Stimulated activated naive CD4-positive, alpha-beta T cell (primary cell): ENCODE measurements at regions not wholly inside any gene's neighbourhood (a gene's known extent, or its start where the extent isn't known, plus 50 kb on each side); places are given as distances from the start of the nearest gene placed in this dataset.

ENCODE experiments used
- DNase-seq, 6 experiments: peaks; one replicate each; lab custom pipeline; 2025; lab: John Stamatoyannopoulos, UW

DNA sequence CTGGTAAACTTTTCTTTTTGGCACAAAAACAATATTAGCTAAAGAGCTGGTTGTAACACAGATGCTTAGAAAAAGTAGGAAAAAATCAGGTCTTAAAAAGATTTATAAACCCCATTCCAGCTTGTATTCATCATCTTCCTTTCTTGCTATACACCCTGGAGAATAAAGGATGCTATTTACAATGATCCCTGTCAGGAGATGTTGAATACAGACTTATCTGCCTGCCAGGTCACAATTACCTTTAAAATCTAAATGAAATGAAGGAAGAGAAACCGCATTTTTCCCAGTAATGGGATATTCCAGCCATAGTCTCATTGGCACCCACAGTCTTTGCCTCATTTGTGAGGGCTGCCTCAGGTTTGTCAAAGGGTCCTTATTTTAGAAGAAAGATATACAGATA lies 394.1 kb upstream of the WWC1 start:
- no peak for DNase-seq

DNA sequence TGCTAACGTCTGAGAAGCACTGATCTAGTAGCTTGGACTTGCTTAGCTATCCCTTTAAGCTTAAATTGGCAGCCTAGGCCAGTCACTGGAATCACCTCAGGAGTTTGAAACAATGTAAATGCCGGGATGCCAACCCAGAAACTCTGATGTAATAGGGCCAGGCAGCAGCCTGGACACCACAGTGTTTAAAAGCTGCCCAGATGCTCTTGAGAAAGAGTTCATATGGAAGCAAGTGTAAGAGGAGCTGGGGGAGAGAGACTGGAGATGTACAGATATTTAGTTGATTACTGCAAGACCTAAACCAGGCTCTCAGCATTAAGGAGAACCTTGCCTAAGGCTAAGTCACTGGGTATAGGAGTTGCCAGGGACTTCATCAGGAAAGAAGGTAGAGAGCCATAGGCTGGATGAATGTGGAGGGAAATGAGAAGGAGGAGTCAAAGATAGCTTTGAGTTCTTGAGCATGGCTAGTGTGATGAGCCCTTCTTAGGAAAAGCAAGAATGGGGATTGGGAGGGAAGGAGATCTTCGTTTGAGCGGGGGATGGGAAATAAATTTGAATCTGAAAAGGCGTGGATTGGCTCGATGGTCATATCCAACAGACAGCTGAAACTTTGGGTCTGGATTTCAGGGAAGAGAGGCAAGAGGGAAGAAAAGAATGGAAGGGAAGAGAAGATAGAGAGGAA lies 392.9 kb upstream of the WWC1 start:
- no peak for DNase-seq

DNA sequence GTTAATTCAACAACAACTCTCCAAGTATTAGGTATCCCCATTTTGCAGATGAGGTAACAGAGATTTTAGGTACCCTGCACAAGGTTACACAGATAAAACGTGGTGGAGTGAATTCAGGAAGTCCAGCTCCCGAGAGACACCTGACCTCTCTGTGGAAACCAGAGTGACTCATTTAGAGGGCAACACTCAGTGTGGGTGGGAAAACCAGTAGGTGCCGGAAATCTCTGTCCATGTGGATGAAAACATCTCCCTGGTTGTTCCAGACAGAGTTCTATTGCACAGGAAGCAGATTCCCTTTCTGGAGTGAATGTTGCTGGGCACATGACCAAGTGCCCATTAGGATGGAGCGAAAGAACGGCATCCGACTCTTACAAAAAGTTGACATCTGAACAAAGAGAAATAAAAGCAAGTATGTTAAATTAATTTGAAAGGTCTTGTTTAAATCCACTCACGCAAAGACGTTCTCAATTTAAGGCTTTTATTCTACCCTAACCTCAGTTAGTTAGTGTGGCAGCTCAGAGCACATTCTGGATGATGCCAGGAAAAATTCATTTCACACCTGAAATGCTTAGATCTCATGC lies 391.9 kb upstream of the WWC1 start:
- DNase-seq: no peak

DNA sequence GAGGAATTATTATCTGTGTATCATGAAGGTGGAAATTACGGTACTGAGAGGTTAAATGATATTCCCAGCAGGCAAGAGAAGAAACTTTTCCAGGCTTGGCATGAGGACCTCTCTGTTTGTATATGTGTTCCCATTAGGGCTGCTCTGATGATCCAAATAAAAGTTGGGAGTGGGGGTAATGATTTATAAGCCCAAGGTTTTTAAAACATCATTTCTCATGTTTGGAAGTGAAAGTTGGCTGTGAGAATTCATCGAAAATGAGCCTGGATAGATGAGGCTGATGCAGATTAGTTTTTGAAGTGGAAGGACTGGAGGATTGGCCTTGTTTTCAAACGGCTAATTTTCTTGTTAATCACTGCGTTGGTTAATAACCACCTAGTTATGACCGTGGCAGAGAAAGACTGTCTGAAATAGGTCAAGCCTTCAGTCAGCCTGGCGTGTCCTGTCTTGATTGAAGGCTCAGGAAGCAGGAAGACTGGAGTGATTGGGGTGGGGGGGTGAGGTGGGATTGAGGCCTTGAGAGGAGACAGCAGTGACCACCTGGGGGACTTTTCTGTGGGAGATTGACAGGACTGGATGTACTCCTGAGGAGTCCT lies 391.0 kb upstream of the WWC1 start:
- no peak for DNase-seq

DNA sequence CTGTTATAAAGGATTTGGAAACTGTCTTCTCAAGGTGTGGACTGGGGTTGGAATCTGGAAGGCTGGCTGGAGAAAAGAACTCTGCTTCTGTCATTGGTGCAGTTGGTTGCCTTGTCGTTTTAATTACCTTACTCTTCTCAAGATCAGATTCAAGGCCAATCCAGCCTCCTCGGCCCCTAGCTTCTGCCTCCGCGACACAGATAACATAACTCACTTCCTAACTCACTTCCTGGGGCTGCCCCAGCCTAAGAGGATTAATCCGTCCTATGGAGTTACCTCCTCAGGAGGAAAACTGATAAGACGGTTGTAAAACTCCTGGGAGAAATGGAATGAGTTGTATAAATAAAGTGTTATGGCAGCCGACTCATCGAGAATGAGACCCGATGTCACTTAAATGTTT lies 389.1 kb upstream of the WWC1 start:
- no peak for DNase-seq

DNA sequence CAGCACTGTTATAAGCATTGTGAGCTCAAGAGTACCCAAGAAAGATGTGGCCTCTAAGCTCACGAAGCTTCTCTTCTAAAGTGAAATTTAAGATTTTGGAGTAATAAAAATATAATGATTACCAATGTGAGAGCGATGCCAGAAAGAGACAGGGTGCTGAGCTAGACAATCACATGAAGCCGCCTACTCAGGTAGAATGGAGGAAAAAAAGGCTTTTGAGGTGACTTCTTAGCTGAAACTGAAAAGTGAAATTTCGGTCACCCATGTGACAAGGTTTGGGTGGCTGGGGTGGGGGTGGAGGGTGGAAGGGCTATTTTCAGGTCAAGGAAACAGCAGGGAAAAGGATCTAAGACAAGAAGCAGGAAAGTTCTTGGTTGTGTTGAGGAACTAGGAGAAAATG lies 388.2 kb upstream of the WWC1 start:
- no peak for DNase-seq

DNA sequence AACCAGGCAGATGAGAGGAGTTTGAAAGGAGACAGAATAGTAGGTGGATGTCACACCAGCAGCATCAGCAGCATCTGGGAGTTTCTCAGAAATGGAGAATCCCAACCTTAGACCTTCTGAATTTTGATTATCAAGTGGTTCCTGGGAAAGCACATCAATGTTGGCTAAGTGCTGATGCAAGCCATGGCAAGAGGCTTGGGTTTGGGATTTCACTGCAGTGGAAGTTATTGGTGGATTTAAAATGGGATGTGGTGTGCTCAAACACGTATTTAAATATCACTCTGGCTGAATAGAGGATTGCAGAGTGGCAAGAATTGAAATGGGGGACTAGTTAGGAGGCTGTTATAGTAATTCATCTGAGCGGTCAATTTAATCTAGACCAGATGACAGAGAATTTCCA lies 387.8 kb upstream of the WWC1 start:
- DNase-seq: no peak

DNA sequence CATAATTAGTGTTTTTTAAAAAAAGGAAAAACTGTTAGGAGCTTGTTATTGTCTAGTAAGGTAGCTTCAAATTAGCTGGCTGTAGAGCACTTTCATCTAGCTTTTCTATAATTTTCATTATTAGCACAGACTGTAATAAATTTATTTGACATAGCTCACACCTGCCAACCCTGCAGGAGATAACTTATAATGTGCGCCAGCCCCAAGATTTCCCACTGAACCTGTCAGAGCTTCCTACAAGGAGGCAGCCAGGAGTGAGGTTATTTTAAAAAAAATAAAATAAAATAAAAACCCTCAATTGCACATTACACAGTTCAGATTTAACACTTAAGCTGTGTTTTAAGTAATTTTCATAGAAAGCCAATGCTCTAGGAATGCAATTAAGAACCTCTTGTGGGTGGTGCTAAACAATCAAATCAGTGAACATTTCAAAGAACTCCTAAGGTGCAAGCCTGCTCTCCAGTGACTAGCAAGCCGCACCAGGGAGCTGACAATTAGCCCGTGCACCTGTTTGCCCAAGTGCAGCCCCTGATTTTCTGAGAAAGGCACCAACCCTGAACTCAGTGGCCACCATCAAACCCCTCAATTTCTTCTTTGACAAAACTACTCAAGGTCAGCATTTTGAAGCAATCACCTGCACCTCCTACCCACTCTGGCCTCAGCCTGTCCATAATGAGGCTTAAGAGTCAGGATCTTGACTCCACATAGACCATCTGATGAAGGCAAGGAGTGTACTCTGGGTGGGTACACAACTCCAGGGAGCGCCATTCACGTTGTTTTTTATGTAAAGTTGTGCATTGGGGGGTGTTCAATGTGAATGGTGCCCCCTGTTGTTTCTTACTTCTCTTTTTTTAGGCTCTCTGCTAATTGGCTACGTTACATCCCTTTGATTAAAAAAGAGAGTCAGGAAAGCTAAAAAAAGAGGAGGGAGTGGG lies 385.3 kb upstream of the WWC1 start:
- no peak for DNase-seq

DNA sequence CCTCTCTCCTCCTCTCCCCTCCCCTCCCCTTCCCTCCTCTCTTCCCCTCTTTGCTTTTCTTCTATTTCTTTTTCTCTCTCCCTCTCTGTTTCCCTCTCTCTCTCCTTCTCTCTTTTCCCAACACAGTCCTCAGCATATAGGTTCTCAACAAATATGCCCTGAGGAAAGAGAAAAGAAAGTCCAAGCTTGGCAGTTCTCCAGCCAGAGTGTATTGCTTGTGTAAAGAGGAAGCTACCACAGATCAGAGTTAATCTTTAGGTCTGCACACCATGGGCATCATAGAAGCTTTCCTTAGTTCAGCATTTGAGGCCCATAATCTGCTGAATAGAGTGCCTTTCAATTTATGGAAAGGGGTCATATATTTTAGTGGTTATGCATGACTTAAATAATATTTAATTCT lies 382.8 kb upstream of the WWC1 start:
- no peak for DNase-seq

DNA sequence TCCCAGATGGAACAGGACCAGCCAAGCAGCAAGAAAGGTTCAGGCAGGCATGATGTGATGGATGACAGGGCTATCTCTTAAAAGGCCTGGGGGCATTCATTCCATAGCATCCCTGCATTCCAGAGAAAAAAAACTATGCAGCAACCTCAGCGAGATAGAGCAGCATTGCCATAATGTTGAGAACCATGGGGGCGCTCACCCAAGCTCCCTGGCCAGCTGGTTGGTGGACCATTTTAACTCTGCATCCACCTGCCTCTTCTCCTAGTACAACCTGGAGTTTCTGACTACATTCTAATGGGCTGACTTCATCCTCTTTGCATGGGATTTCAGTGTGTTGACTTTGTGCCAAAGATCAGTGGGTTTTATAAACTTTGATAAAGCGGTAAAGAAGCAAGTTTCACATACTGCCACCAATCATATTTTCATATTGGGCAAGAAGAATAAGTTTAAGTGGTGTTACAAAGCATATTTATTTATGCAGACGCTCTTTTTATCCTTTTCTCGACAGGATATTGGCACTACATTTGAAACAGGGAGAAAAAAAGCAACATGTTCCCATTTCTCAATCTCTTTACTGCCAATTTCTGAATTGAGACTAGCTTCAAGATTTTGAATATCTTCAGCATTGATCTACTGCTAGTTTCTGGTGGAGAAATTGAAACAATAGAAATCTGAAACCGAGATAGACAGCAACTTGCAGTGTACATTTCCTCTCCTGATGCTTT lies 378.3 kb upstream of the WWC1 start:
- no peak for DNase-seq

DNA sequence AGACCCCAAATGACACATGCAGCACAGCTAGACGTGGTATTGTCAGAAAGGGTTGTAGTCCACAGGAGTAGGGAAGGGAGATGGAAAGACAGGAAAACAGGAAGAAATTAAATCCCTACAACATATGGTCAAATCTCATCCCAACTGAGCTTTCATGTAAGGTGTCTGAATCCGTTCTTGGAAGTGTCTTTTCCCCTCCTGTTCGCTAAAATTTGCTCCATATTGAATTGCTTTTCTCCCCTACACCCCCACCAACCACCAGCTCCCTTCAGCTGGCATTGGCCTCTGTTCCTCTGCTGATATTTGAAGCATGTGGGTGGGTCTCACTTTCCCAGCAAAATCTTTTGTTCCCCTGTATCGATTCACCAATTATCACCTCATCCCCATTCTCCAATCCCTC lies 376.2 kb upstream of the WWC1 start:
- DNase-seq: no peak

DNA sequence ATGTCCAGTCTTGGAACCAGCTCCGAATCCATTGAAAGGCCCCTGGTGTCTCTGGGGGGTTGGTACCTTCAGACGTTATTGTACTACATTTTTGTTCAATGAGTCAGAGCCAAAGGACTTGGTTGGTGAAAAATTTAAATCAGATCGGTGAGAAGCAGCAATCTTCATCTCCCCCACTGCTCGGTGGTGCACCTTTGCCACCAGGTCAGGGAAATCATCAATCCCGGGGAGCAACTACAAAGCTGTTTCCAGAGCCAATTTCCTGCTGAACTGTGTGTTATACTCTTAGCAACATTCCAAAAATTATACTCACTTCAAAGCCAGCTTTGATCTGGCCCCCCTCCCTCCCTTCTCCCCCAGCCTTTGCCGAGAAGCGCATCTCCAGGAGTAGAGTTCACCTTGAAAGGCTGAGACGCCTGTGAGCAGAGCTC lies 375.2 kb upstream of the WWC1 start:
- no peak for DNase-seq

DNA sequence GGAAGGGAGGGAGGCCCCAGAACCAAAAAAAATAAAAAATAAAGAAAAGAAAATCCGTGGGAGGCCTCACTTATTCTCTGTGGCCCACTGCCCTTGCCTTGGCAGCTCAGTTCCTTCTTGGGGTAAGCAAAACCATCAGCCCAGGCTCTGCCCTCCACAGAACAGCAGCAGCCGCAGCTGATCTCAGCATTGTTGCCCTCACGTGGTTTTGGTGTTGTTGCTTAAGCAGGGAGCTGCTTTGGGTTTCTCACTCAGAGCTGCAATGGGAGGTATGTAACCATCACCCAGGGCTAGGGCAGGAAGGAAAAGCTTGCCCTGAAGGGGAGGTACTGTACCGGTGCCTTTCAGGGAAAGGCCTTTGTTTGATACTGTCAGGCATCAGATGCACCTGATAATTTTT lies 374.7 kb upstream of the WWC1 start:
- DNase-seq: no peak

DNA sequence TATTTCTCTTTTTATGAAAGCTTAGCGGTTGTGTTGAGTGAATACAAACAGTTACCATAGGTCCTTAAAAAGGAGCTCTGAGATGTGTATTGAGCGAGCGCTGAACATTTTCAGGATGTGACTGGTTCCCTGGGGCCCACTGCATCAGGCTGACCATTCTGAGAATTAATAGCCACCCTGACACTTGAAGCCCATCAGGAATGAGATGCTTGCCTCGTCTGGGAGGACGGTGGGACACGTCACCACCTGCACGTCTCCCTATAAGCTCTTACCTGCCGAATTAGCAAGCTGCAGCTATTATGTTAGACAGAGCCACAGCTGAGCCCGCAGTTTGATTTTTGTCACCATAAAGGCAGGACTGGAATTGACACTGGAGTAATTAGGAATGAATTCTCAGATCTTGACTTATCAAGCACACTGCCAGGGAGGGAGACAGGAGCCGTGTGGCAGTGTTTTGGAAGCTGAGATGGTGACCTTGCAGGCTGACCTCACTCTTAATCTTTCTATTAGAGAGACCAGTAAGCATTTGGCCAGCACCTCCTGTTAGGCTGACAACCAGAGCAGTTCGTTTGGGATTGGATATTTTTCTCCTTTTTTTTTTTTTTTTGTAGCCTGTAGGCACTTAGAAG lies 373.1 kb upstream of the WWC1 start:
- DNase-seq: no peak

DNA sequence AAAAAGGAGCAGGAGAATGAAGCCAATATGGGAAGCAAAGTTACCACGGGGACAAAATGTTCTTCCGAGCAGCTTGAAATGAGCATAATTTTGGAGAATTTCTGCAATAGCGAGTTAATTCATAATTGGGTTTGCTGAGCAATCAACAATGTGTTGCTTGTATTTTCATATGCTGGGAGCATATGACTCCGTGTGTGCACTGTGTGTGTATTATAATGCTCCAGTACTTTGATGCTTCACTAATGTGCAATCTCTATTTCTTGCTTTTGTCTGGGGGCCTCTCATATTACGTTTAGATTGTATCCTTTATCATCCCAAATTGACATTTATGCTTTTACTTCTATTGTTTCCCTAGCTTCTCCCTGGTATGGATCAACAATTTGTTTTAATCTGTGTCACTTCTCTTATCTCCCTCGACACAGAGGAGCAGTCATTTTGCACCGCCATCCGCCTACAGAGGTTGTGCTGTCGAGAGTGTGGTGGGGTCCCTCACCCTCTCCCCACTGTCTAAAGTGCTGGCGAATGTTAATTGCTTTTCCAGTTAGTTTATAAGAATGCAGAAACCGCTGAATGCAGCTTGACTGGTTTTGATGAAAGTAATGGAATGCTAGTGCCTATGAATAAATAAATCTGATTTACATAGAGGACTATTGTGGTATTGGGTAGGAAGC lies 372.5 kb upstream of the WWC1 start:
- no peak for DNase-seq

DNA sequence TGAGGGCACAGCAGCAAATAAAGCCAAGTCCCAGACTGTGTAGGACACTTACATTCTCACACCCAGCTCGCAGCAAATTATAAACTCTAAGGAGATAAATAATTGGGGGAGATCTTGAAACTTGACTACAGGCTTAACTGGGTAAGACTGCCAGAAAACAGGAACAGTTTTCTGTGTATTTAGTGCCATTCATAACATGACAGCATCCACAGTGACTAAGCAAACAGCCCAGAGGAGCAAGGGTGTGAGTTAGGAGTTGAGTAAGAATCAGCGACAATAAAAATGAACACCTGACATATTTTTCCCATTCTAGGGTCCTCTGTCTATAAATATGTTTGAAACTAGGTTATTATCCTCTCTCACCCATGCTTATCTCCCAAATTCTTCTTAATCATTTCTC lies 370.9 kb upstream of the WWC1 start:
- no peak for DNase-seq

DNA sequence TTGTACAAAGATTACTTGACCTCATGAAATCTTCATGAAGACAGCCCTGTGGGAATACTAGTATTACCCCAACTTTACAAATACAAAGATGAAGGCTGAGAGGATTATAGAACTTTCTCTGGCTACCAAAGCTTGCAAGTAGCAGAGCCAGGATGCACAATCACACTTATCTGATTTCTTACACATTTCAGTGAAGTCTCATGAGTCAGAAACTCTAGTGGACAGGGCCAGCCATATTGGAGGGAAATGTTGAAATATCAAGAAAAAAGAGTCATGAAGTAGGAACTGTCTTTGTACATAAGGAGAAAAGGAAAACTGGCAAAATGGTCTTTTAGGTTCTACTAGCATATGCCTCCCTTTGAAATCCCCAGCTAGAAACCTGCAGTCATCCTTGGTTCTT lies 369.6 kb upstream of the WWC1 start:
- no peak for DNase-seq

DNA sequence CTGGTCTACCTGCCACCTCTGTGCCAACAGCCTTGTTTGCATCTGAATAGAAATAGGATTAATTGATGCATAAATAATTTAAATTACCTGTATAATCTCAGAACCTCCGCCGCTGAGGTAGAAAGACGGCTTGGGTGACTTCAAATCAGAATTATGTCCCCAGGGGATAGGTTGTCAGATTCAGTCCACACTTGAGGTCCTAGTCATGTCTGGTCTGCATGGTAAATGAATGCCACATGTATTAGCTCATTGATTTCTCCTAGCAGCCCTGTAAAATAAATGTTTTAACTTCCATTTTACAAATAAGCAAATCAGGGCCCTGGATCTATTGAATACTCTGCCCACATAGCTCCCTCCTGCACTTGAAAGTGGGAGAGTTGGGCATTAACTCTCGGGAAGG lies 368.0 kb upstream of the WWC1 start:
- DNase-seq: no peak

DNA sequence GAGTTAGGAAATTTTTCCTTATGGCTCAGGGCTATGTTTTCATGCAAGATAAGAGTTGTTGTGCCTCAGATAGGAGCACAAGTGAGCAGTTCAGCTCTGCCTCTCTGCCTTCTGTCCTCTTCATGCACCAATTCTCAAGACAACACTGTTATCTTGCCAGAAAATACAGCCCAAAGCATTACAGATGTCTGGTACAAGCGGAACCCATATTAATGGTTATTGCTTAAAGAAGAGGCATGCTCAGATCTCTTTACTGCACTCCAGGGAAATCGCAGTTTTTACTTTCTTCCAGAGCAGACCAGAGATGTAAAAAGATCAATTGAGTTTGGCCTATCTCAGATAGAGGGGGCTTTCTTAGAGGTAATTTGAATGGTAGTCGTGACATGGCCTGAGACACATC lies 361.6 kb upstream of the WWC1 start:
- no peak for DNase-seq

DNA sequence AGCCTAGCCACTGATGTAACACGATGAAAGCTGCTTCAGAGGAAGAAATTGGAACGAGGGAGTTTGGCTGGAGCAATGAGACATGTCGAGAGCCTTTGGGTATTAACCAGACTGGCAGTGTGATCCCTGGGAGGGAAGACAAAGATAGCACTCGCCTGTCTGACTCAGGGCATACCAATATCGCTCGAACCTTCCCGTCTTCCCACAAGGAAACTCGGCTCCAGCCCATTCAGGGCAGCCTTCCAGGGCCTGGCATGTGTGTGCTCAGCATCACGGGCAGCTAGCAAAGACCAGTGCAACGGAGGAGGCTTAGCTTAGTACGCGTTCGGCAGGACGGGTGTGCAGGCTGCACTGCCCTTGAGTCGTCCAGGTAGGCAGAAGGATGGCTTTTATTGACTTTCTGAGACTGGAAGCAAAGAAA lies 356.9 kb upstream of the WWC1 start:
- no peak for DNase-seq

DNA sequence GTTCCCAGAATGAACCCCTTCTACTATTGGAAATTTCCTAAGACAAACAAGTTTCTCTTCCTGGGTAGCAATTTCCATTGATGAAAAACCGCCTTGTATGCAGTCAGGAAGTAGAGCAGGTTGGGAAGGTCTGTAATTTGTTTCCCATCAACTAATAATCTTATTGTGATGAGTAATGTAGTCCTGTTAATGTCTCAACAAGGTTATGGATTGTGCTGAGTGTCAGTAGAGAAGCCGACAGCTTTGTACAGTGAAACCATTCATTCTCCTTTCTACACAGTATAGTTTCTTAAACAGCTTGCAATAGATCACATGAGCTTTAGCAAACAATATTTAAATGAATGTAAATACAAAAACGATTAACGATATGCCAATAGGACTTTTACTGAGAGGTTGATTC lies 355.4 kb upstream of the WWC1 start:
- DNase-seq: no peak
